ENCODE measurements at regions not wholly inside any gene's neighbourhood (a gene's known extent, or its start where the extent isn't known, plus 50 kb on each side); places are given as distances from the start of the nearest gene placed in this dataset.
"Not testable (repeated sequence)": the region's sequence is repeated elsewhere in the genome, so short reads cannot be mapped to it uniquely, and the experiment has no call there.

GRCh38 chr2:90151805-90152204, 1460.3 kb downstream of the RPIA start:
- TF ChIP-seq EZH2 (IDR thresholded peaks at IDR 0.05); POLR2AphosphoS5 (IDR thresholded peaks at IDR 0.05; ENCODE audit: borderline replicate concordance, low read depth, low read length): not testable (repeated sequence)

All from SK-N-MC (cell line).